ENCODE measurements at regions not wholly inside any gene's neighbourhood (a gene's known extent, or its start where the extent isn't known, plus 50 kb on each side); places are given as distances from the start of the nearest gene placed in this dataset.

DNA sequence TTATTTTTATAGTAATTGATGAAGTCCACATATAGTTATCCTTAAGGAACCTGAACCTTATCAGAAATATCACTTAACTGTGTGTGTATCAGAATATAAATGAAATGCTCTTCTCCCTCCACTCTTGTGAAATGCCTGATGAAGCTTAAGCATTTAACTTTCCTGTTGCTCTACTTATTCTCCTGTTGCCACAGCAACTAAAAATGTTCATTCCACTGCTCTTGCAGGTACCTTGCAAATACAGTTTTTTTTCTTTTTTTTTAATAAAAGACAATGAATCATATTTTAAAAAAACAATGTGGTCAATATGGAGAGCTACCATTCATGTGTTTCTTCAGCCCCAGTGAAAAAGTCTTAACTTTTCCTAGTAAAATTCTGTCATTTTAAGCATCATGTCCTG, 210.3 kb downstream of the RFPL4B start:
- H3K36me3 ChIP-seq: no peaks in the 10 kb centered on the region
- no peak for DNase-seq
- intact Hi-C loops (cut with micrococcal nuclease): no loop called here
- H3K27me3 ChIP-seq (ENCODE audit: low read depth): no peaks in the 10 kb centered on the region
- TF ChIP-seq, protein P1, sequence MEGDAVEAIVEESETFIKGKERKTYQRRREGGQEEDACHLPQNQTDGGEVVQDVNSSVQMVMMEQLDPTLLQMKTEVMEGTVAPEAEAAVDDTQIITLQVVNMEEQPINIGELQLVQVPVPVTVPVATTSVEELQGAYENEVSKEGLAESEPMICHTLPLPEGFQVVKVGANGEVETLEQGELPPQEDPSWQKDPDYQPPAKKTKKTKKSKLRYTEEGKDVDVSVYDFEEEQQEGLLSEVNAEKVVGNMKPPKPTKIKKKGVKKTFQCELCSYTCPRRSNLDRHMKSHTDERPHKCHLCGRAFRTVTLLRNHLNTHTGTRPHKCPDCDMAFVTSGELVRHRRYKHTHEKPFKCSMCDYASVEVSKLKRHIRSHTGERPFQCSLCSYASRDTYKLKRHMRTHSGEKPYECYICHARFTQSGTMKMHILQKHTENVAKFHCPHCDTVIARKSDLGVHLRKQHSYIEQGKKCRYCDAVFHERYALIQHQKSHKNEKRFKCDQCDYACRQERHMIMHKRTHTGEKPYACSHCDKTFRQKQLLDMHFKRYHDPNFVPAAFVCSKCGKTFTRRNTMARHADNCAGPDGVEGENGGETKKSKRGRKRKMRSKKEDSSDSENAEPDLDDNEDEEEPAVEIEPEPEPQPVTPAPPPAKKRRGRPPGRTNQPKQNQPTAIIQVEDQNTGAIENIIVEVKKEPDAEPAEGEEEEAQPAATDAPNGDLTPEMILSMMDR (IDR thresholded peaks at IDR 0.05; ENCODE audit: borderline replicate concordance): no peak
- H3K27ac ChIP-seq (replicated peaks): no peak overlapping the region
- peaks cover 14% of the 10 kb centered on the region for H3K9me3 ChIP-seq (replicated peaks)
- peaks cover under 1% of the 10 kb centered on the region for H3K4me1 ChIP-seq
- H3K4me3 ChIP-seq: no peak overlapping the region

DNA sequence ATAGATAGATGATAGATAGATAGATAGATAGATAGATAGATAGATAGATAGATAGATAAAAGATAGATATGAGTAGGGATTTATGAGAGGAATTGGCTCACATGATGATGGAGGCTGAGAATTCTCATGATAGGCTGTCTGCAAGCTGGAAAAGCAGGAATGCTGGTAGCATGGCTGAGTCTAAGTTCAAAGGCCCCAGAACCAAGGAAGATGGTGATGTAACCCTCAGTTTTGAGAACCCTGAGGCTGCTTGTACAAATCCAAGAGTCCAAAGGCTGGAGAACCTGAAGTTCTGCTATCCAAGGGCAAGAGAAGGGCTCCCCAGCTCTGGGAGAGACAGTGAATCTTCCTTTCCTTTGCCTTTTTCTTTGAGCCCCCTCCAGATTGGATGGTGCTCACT, 210.8 kb downstream of the RFPL4B start:
- TF ChIP-seq, protein P1 (IDR thresholded peaks at IDR 0.05; ENCODE audit: borderline replicate concordance): no peak
- Histone ChIP-seq H3K27me3 (ENCODE audit: low read depth) (no peaks in the 10 kb centered on the region), H3K9me3 (replicated peaks) (peaks cover 14% of the 10 kb centered on the region), H3K4me3 (no peak overlapping the region), H3K27ac (replicated peaks) (no peak overlapping the region), H3K36me3 (no peaks in the 10 kb centered on the region), H3K4me1 (peaks cover 6% of the 10 kb centered on the region)
- no peak for DNase-seq
- intact Hi-C loops (cut with micrococcal nuclease): no loop called here

DNA sequence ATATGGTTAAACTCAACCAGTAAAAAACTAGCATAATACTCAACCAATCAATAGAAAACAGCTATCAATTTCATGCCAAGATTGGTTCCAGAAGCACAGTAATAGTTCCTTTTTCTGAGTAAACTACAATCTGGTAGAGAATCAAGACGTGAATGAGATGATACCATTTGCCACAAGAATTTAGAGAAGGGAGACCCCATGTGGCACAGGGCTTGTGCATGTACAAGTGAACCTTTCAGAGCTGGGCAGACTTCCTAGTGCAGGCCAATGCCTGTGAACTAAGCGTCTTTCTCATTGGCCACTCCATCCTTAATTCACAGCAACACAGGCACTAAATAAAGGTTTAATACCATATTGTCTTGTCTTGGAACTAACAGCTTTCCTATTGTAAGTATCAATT, 213.5 kb downstream of the RFPL4B start:
- DNase-seq: no peak
- no peaks in the 10 kb centered on the region for H3K27me3 ChIP-seq (ENCODE audit: low read depth)
- intact Hi-C loops (cut with micrococcal nuclease): no loop called here
- H3K9me3 ChIP-seq (replicated peaks): no peaks in the 10 kb centered on the region
- H3K36me3 ChIP-seq: no peaks in the 10 kb centered on the region
- no peak overlapping the region for H3K4me3 ChIP-seq
- TF ChIP-seq, protein P1 (IDR thresholded peaks at IDR 0.05; ENCODE audit: borderline replicate concordance): no peak
- no peak overlapping the region for H3K27ac ChIP-seq (replicated peaks)
- peaks cover 13% of the 10 kb centered on the region for H3K4me1 ChIP-seq

DNA sequence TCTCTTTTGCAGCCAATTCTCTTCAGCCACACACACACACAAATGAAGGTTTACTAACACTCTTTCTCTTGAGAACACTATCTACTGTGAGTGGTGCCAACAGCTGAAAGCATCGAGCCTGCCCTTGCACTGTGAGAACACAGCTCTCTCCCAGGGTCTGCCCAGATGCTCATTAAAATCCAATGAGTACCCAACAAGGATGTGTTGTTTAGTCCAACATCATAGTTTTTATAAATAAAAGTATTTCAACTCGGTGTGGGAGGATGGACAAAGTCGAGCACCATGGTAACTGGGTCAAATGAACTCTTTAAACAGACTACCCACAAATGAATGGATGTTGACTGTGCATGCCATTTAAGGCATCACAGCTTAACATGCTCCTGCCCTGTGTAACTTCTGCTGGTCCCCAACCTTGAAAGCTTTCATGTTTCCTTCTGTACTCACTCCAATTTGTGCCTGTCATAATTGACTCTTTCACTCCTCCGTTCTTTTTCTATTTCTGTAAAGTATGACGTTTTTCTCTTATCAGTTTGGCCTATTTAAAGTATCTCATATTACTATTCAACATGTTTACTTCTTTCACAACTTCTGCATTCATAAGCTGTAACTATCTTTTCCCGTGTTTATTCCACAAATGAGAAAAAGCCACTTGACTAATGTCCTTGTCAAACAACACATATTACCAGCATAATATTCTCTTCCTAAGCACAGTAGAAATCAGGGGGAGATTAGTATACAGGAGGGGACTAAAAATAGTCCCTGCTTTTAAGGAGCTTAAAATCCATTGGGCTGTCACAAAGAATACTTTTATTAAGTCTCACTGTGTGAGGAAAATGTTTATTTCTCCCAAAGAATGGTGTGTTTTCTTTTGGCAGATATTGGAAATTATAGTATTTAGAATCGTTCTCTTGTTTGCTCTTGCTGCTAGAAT, 215.4 kb downstream of the RFPL4B start:
- DNase-seq: no peak
- Histone ChIP-seq H3K4me1 (peaks cover 13% of the 10 kb centered on the region), H3K9me3 (replicated peaks) (no peaks in the 10 kb centered on the region), H3K36me3 (no peaks in the 10 kb centered on the region), H3K27ac (replicated peaks) (no peak overlapping the region), H3K27me3 (ENCODE audit: low read depth) (no peaks in the 10 kb centered on the region), H3K4me3 (no peak overlapping the region)
- TF ChIP-seq, protein P1 (IDR thresholded peaks at IDR 0.05; ENCODE audit: borderline replicate concordance): no peak
- intact Hi-C loops (cut with micrococcal nuclease): no loop called here

DNA sequence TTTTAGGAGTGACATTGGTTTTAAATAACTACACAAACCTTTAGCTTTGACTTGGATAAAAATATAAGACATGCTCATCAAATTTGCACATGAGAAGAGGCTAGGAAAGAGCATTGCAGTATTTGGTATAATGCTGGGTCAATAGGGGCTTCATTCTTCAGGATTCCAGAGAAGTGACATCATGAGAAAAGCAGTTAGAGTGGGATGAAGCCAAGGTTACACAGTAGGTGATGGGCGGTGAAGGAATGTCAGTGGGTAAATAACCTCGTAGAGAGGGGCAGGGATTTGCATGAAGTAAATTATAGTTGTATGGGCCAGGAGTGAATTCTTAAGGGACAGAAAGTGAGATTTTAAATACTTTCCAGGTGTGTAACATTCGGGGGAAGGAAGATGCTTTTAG, 216.2 kb downstream of the RFPL4B start:
- Histone ChIP-seq H3K9me3 (replicated peaks) (no peaks in the 10 kb centered on the region), H3K27me3 (ENCODE audit: low read depth) (no peaks in the 10 kb centered on the region), H3K4me3 (no peak overlapping the region), H3K27ac (replicated peaks) (no peak overlapping the region), H3K36me3 (no peaks in the 10 kb centered on the region), H3K4me1 (peaks cover 13% of the 10 kb centered on the region)
- TF ChIP-seq, protein P1 (IDR thresholded peaks at IDR 0.05; ENCODE audit: borderline replicate concordance): no peak
- DNase-seq: no peak
- intact Hi-C loops (cut with micrococcal nuclease): no loop called here

Measured in left ventricle myocardium inferior (tissue), 1 donor.